Right cardiac atrium (tissue), 5 donors: ENCODE measurements at regions not wholly inside any gene's neighbourhood (a gene's known extent, or its start where the extent isn't known, plus 50 kb on each side); places are given as distances from the start of the nearest gene placed in this dataset.

Source experiments
- ATAC-seq, 2 donors: fragments of 200-7000 bp; cut with Tn5 transposase; one replicate each; pipeline versions ENCODE4 v1.8.0 to v1.9.1; 2020; ENCODE audit warnings: moderate library complexity in 2 of 2, mild to moderate bottlenecking in 1 of 2
- DNase-seq, 3 donors: peaks; one replicate each; pipeline ENCODE4 v3.0.0-alpha.2; 2020
- H3K27ac ChIP-seq: one replicate; pipeline ENCODE4 v1.5.1; 2013; ENCODE audit warnings: mild to moderate bottlenecking, low read length, control low read depth, moderate library complexity
- H3K27me3 ChIP-seq: one replicate; pipeline ENCODE4 v1.6.1; 2013; ENCODE audit not compliant: control insufficient read depth, insufficient read depth
- H3K4me1 ChIP-seq: one replicate; pipeline ENCODE4 v1.6.1; 2013; ENCODE audit warnings: low read length; ENCODE audit not compliant: control insufficient read depth, insufficient read depth
- H3K4me3 ChIP-seq: one replicate; pipeline ENCODE4 v1.5.1; 2013; ENCODE audit warnings: low read length, control low read depth
- H3K9me3 ChIP-seq: one replicate; pipeline ENCODE4 v1.6.1; 2013; ENCODE audit warnings: low read length; ENCODE audit not compliant: control insufficient read depth
- WGBS: extraction: QIAGEN DNeasy Blood & Tissue Kit; methylation state at CpG from one replicate; pipeline ENCODE4 v1.1.7; 2013; 5-methylcytosine and 5-hydroxymethylcytosine counted together
- intact Hi-C, 4 donors: fragments of 100-400 bp; cut with DNase I; formaldehyde crosslinking; loops; one replicate each; pipeline versions ENCODE4 v1.11.0 to v1.14.0; 2022 to 2023
- donor health status: healthy with polysubstance abuse.
- donor health status: DM: no; HTN: yes; CAD: no.
- donor health status: DM: no; HTN: no; CAD: no.
- donor health status: DM: no; HTN: yes; CAD: no; lungs with severe emphysema.
- donor health status: DM: yes; HTN: yes; CAD: no.

GRCh38 chr12:45655186-45655585 lies 74.3 kb upstream of the ARID2 start:
- Histone ChIP-seq H3K27me3 (no peaks in the 10 kb centered on the region), H3K9me3 (no peaks in the 10 kb centered on the region), H3K27ac (no peak overlapping the region), H3K4me1 (no peaks in the 10 kb centered on the region), H3K4me3 (no peak overlapping the region)
- 72% methylated on average over 5 of the region's 5 CpGs for whole genome bisulfite sequencing
- peak in 1 of 2 donors; percentile 57 for ATAC-seq
- intact Hi-C loops = no loop called here
- peak in 1 of 3 donors; percentile 50 for DNase-seq

- 89% methylated on average over 2 of the region's 2 CpGs for WGBS
- Histone ChIP-seq H3K9me3 (no peaks in the 10 kb centered on the region), H3K27ac (no peak overlapping the region), H3K4me3 (no peak overlapping the region), H3K27me3 (no peaks in the 10 kb centered on the region), H3K4me1 (no peaks in the 10 kb centered on the region)
- no peak for ATAC-seq
- intact Hi-C loops = no loop called here
- no peak for DNase-seq
These were observed 73.8 kb upstream of the ARID2 start for GRCh38 chr12:45655743-45656142.

- Histone ChIP-seq H3K9me3 (no peaks in the 10 kb centered on the region), H3K4me3 (no peak overlapping the region), H3K27ac (no peak overlapping the region), H3K4me1 (no peaks in the 10 kb centered on the region), H3K27me3 (no peaks in the 10 kb centered on the region)
- intact Hi-C loops = no loop called here
- 72% methylated on average over 4 of the region's 4 CpGs for WGBS
- no peak for ATAC-seq
- DNase-seq = no peak
These were observed 71.5 kb upstream of the ARID2 start for GRCh38 chr12:45658020-45658419.

GRCh38 chr12:45660330-45660729 lies 69.2 kb upstream of the ARID2 start:
- ATAC-seq (peak in 1 of 2 donors; percentile 63), DNase-seq (no peak)
- no peak overlapping the region for H3K4me3 ChIP-seq
- no peak overlapping the region for H3K27ac ChIP-seq
- H3K4me1 ChIP-seq = no peaks in the 10 kb centered on the region
- intact Hi-C loops = no loop called here
- H3K27me3 ChIP-seq = no peaks in the 10 kb centered on the region
- H3K9me3 ChIP-seq = no peaks in the 10 kb centered on the region
- WGBS = 36% methylated on average over 2 of the region's 2 CpGs

GRCh38 chr12:45663455-45663854 lies 66.1 kb upstream of the ARID2 start:
- ATAC-seq = no peak
- 45% methylated on average over 2 of the region's 2 CpGs for WGBS
- no peak overlapping the region for H3K27ac ChIP-seq
- intact Hi-C loops = no loop called here
- no peak for DNase-seq
- H3K4me3 ChIP-seq = no peak overlapping the region
- H3K4me1 ChIP-seq = no peaks in the 10 kb centered on the region
- no peaks in the 10 kb centered on the region for H3K9me3 ChIP-seq
- H3K27me3 ChIP-seq = no peaks in the 10 kb centered on the region

GRCh38 chr12:45665941-45666340 lies 63.6 kb upstream of the ARID2 start:
- WGBS = 40% methylated on average over 1 of the region's 1 CpG
- Histone ChIP-seq H3K27ac (no peak overlapping the region), H3K4me1 (no peaks in the 10 kb centered on the region), H3K4me3 (no peak overlapping the region), H3K9me3 (no peaks in the 10 kb centered on the region), H3K27me3 (no peaks in the 10 kb centered on the region)
- no peak for ATAC-seq
- DNase-seq = no peak
- intact Hi-C loops = no loop called here

- Histone ChIP-seq H3K4me1 (peaks cover 1% of the 10 kb centered on the region), H3K27me3 (no peaks in the 10 kb centered on the region), H3K9me3 (no peaks in the 10 kb centered on the region), H3K27ac (no peak overlapping the region), H3K4me3 (no peak overlapping the region)
- DNase-seq = no peak
- intact Hi-C loops = no loop called here
- ATAC-seq = no peak
- WGBS = 83% methylated on average over 3 of the region's 3 CpGs
These were observed 63.1 kb upstream of the ARID2 start for GRCh38 chr12:45666396-45666795.

- WGBS = 59% methylated on average over 2 of the region's 2 CpGs
- Histone ChIP-seq H3K27me3 (no peaks in the 10 kb centered on the region), H3K4me1 (peaks cover 1% of the 10 kb centered on the region), H3K4me3 (no peak overlapping the region), H3K27ac (no peak overlapping the region), H3K9me3 (no peaks in the 10 kb centered on the region)
- no peak for ATAC-seq
- no peak for DNase-seq
- intact Hi-C loops = no loop called here
These were observed 62.7 kb upstream of the ARID2 start for GRCh38 chr12:45666816-45667215.

- Histone ChIP-seq H3K4me1 (peaks cover 1% of the 10 kb centered on the region), H3K9me3 (no peaks in the 10 kb centered on the region), H3K27me3 (no peaks in the 10 kb centered on the region), H3K27ac (no peak overlapping the region), H3K4me3 (no peak overlapping the region)
- ATAC-seq (no peak), DNase-seq (no peak)
- intact Hi-C loops = no loop called here
- WGBS = 87% methylated on average over 2 of the region's 2 CpGs
These were observed 61.7 kb upstream of the ARID2 start for GRCh38 chr12:45667761-45668160.

- peaks cover 1% of the 10 kb centered on the region for H3K4me1 ChIP-seq
- ATAC-seq (no peak), DNase-seq (no peak)
- no peak overlapping the region for H3K4me3 ChIP-seq
- WGBS = 53% methylated on average over 1 of the region's 1 CpG
- no peaks in the 10 kb centered on the region for H3K27me3 ChIP-seq
- no peaks in the 10 kb centered on the region for H3K9me3 ChIP-seq
- H3K27ac ChIP-seq = no peak overlapping the region
- intact Hi-C loops = no loop called here
These were observed 60.9 kb upstream of the ARID2 start for GRCh38 chr12:45668641-45669040.

GRCh38 chr12:45669093-45669492 lies 60.4 kb upstream of the ARID2 start:
- intact Hi-C loops = no loop called here
- no peaks in the 10 kb centered on the region for H3K9me3 ChIP-seq
- peaks cover 1% of the 10 kb centered on the region for H3K4me1 ChIP-seq
- no peaks in the 10 kb centered on the region for H3K27me3 ChIP-seq
- no peak overlapping the region for H3K4me3 ChIP-seq
- 57% methylated on average over 1 of the region's 1 CpG for WGBS
- DNase-seq = no peak
- no peak overlapping the region for H3K27ac ChIP-seq
- ATAC-seq = no peak

- no peaks in the 10 kb centered on the region for H3K9me3 ChIP-seq
- intact Hi-C loops = no loop called here
- no peak overlapping the region for H3K27ac ChIP-seq
- ATAC-seq (no peak), DNase-seq (no peak)
- H3K27me3 ChIP-seq = no peaks in the 10 kb centered on the region
- H3K4me3 ChIP-seq = no peak overlapping the region
- WGBS = 43% methylated on average over 2 of the region's 2 CpGs
- peaks cover 1% of the 10 kb centered on the region for H3K4me1 ChIP-seq
These were observed 59.7 kb upstream of the ARID2 start for GRCh38 chr12:45669792-45670191.
